Lung (tissue), 11 donors: ENCODE measurements at regions not wholly inside any gene's neighbourhood (a gene's known extent, or its start where the extent isn't known, plus 50 kb on each side); places are given as distances from the start of the nearest gene placed in this dataset.
A peak's percentile ranks its signal among the peaks of the same experiment; 100 is the strongest.

ENCODE experiments used
- ATAC-seq: fragments of 200-7000 bp; cut with Tn5 transposase; one replicate; pipeline ENCODE4 v1.9.1; 2020; ENCODE audit warnings: moderate number of reproducible peaks; ENCODE audit not compliant: insufficient read depth, low FRiP score
- DNase-seq, 3 donors: peaks; one replicate each; pipeline ENCODE4 v3.0.0-alpha.2; 2013 to 2017
- H3K27ac ChIP-seq, 2 donors: one replicate each; pipeline ENCODE4 v1.5.1; 2013; ENCODE audit warnings: mild to moderate bottlenecking in 2 of 2, moderate library complexity in 2 of 2, control low read depth in 1 of 2, inconsistent platforms in 1 of 2, low read depth in 1 of 2, low read length in 1 of 2
- H3K27me3 ChIP-seq, 3 donors: one replicate each; pipeline ENCODE4 v1.5.1; 2013; ENCODE audit warnings: low read length in 2 of 3; ENCODE audit not compliant: control insufficient read depth in 3 of 3, insufficient read depth in 3 of 3
- H3K36me3 ChIP-seq, 4 donors: one replicate each; pipeline ENCODE4 v1.5.1; 2013; ENCODE audit warnings: low read length in 4 of 4, mild to moderate bottlenecking in 1 of 4, moderate library complexity in 1 of 4; ENCODE audit not compliant: control insufficient read depth in 4 of 4, insufficient read depth in 4 of 4
- H3K4me1 ChIP-seq, 5 donors: one replicate each; pipeline ENCODE4 v1.5.1; 2013; ENCODE audit warnings: low read length in 5 of 5, mild to moderate bottlenecking in 2 of 5, moderate library complexity in 1 of 5; ENCODE audit not compliant: control insufficient read depth in 5 of 5, insufficient read depth in 5 of 5
- H3K4me3 ChIP-seq: one replicate; pipeline ENCODE4 v1.5.1; 2013; ENCODE audit warnings: mild to moderate bottlenecking, control low read depth, moderate library complexity
- H3K9ac ChIP-seq, 2 donors: one replicate each; pipeline ENCODE4 v1.5.1; 2013; ENCODE audit warnings: low read length in 2 of 2, control low read depth in 1 of 2; ENCODE audit not compliant: insufficient read depth in 1 of 2
- H3K9me3 ChIP-seq, 4 donors: one replicate each; pipeline ENCODE4 v1.5.1; 2013; ENCODE audit warnings: low read length in 3 of 4, mild to moderate bottlenecking in 1 of 4, moderate library complexity in 1 of 4; ENCODE audit not compliant: control insufficient read depth in 4 of 4, insufficient read depth in 3 of 4
- WGBS, 2 donors: extraction: QIAGEN DNeasy Blood & Tissue Kit; methylation state at CpG; one replicate each; pipeline ENCODE4 v1.1.7; 2013; 5-methylcytosine and 5-hydroxymethylcytosine counted together
- TF ChIP-seq, protein P1 (sequence below): IDR thresholded peaks from 2 replicates; pipeline ENCODE4 v1.5.1; 2012; ENCODE audit warnings: mild to moderate bottlenecking; ENCODE audit errors: control extremely low read depth, extremely low read depth
- donor health status: control.
- donor health status: control.
- donor health status: Bipolar disorder and iron deficiency.
- donor health status: healthy.
- donor health status: DM: yes; HTN: yes; CAD: no.

GRCh38 chr7:81473236-81473635, 296.6 kb downstream of the HGF start:
- Histone ChIP-seq H3K27me3 (no peaks in the 10 kb centered on the region), H3K9me3 (no peaks in the 10 kb centered on the region), H3K4me3 (no peak overlapping the region), H3K4me1 (peaks cover 0 to 6% (median 2%) of the 10 kb centered on the region in 5 donors), H3K36me3 (no peaks in the 10 kb centered on the region), H3K9ac (no peak overlapping the region), H3K27ac (no peak overlapping the region)
- TF ChIP-seq, protein P1, sequence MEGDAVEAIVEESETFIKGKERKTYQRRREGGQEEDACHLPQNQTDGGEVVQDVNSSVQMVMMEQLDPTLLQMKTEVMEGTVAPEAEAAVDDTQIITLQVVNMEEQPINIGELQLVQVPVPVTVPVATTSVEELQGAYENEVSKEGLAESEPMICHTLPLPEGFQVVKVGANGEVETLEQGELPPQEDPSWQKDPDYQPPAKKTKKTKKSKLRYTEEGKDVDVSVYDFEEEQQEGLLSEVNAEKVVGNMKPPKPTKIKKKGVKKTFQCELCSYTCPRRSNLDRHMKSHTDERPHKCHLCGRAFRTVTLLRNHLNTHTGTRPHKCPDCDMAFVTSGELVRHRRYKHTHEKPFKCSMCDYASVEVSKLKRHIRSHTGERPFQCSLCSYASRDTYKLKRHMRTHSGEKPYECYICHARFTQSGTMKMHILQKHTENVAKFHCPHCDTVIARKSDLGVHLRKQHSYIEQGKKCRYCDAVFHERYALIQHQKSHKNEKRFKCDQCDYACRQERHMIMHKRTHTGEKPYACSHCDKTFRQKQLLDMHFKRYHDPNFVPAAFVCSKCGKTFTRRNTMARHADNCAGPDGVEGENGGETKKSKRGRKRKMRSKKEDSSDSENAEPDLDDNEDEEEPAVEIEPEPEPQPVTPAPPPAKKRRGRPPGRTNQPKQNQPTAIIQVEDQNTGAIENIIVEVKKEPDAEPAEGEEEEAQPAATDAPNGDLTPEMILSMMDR: no peak
- no peak for DNase-seq
- WGBS, 2 donors: 64 to 77% methylated on average over 6 of the region's 6 CpGs
- ATAC-seq: no peak

GRCh38 chr7:81470724-81471379, 299.0 kb downstream of the HGF start:
- DNase-seq (no peak), ATAC-seq (no peak)
- H3K9me3 ChIP-seq: no peaks in the 10 kb centered on the region
- H3K27me3 ChIP-seq: no peaks in the 10 kb centered on the region
- H3K36me3 ChIP-seq: no peaks in the 10 kb centered on the region
- peaks cover 0 to 6% (median 2%) of the 10 kb centered on the region in 5 donors for H3K4me1 ChIP-seq
- H3K4me3 ChIP-seq: no peak overlapping the region
- 73 to 83% methylated on average over 6 of the region's 6 CpGs for WGBS, 2 donors
- H3K9ac ChIP-seq: no peak overlapping the region
- H3K27ac ChIP-seq: no peak overlapping the region
- TF ChIP-seq, protein P1: no peak

DNA sequence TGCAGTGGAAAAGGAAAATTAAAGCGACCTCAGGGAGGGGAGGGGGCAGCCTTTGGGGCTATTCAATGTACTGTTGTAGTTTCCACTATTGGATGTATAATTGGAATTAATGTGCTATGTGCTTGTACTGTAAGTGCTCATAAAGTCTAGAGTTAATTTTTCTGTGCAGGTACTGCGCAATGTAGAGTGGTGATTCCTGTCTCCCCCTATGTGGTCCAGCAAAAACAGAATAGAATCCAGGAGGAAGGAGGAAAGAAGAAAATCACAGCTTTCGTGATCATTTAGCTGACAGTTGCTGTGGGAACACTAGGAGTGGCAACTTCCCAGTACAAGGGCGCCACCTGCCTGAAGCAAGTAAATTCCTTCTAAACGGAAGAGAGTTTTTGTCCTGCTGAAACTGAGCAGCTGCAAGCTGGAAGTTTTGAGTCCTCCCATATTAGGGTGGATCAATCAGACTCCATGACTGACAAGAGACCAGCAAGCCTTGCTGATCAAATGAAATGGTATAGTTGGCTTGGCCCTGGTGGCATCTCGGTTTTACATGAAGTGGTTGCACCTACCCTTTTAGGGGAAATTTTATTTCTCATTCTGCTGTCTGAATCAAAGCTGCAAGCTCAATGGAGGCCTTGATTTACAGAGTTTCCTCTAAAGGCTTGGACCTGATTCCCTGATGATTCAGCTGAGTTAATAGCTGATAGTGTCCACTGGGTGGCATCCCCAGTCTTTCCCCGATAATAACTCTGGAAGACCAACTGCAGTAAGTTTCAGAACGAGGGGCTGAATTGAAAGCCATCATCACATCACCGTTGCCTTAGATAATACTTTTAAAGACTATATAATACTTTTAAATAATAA, 299.8 kb downstream of the HGF start:
- ATAC-seq: peak; percentile 73
- peak; percentile 75 to 83 (median 77) for DNase-seq
- 37 to 40% methylated on average over 9 of the region's 9 CpGs for WGBS, 2 donors
- H3K9me3 ChIP-seq: no peaks in the 10 kb centered on the region
- no peaks in the 10 kb centered on the region for H3K36me3 ChIP-seq
- TF ChIP-seq, protein P1: peak; percentile 38
- H3K9ac ChIP-seq: no peak overlapping the region
- peaks cover 0 to 6% (median 2%) of the 10 kb centered on the region in 5 donors for H3K4me1 ChIP-seq
- H3K4me3 ChIP-seq: no peak overlapping the region
- H3K27ac ChIP-seq: no peak overlapping the region
- no peaks in the 10 kb centered on the region for H3K27me3 ChIP-seq
